ENCODE measurements at regions not wholly inside any gene's neighbourhood (a gene's known extent, or its start where the extent isn't known, plus 50 kb on each side); places are given as distances from the start of the nearest gene placed in this dataset.
"Not testable (repeated sequence)": the region's sequence is repeated elsewhere in the genome, so short reads cannot be mapped to it uniquely, and the experiment has no call there.

- Mint-ChIP-seq H3K27me3 (ENCODE audit: low read depth) (no peaks in the 10 kb centered on the region), H3K36me3 (no peaks in the 10 kb centered on the region), H3K4me1 (no peaks in the 10 kb centered on the region), H3K27ac (no peak overlapping the region), H3K9me3 (peaks cover 6% of the 10 kb centered on the region), H3K4me3 (no peak overlapping the region)
- no peak for DNase-seq (ENCODE audit: low spot score in 2 of 2, unreplicated experiment in 2 of 2)
- no peak for TF ChIP-seq CTCF (IDR thresholded peaks at IDR 0.05; ENCODE audit: unreplicated experiment)
These were observed 512.4 kb upstream of the KLHL4 start for GRCh38 chrX:87005183-87005582.

GRCh38 chrX:87005885-87006284 lies 511.7 kb upstream of the KLHL4 start:
- DNase-seq (ENCODE audit: low spot score in 2 of 2, unreplicated experiment in 2 of 2) = no peak
- Mint-ChIP-seq H3K36me3 (no peaks in the 10 kb centered on the region), H3K4me1 (no peaks in the 10 kb centered on the region), H3K27me3 (ENCODE audit: low read depth) (no peaks in the 10 kb centered on the region), H3K4me3 (no peak overlapping the region), H3K9me3 (peaks cover 6% of the 10 kb centered on the region), H3K27ac (no peak overlapping the region)
- no peak for TF ChIP-seq CTCF (IDR thresholded peaks at IDR 0.05; ENCODE audit: unreplicated experiment)

GRCh38 chrX:87006561-87006960 lies 511.0 kb upstream of the KLHL4 start:
- Mint-ChIP-seq H3K4me3 (no peak overlapping the region), H3K9me3 (peaks cover 6% of the 10 kb centered on the region), H3K4me1 (no peaks in the 10 kb centered on the region), H3K27ac (no peak overlapping the region), H3K36me3 (no peaks in the 10 kb centered on the region), H3K27me3 (ENCODE audit: low read depth) (no peaks in the 10 kb centered on the region)
- TF ChIP-seq CTCF (IDR thresholded peaks at IDR 0.05; ENCODE audit: unreplicated experiment) = no peak
- no peak for DNase-seq (ENCODE audit: low spot score in 2 of 2, unreplicated experiment in 2 of 2)

GRCh38 chrX:87017210-87017609 lies 500.4 kb upstream of the KLHL4 start:
- Mint-ChIP-seq H3K4me3 (no peak overlapping the region), H3K4me1 (no peaks in the 10 kb centered on the region), H3K9me3 (peaks cover 8% of the 10 kb centered on the region), H3K27me3 (ENCODE audit: low read depth) (no peaks in the 10 kb centered on the region), H3K36me3 (no peaks in the 10 kb centered on the region), H3K27ac (no peak overlapping the region)
- no peak for DNase-seq (ENCODE audit: low spot score in 2 of 2, unreplicated experiment in 2 of 2)
- no peak for TF ChIP-seq CTCF (IDR thresholded peaks at IDR 0.05; ENCODE audit: unreplicated experiment)

GRCh38 chrX:87033115-87033514 lies 484.5 kb upstream of the KLHL4 start:
- H3K27ac Mint-ChIP-seq, H3K4me1 Mint-ChIP-seq: not testable (repeated sequence)

GRCh38 chrX:87045352-87045751 lies 472.2 kb upstream of the KLHL4 start:
- no peak overlapping the region for H3K4me3 Mint-ChIP-seq
- no peaks in the 10 kb centered on the region for H3K36me3 Mint-ChIP-seq
- H3K9me3 Mint-ChIP-seq = peaks cover 31% of the 10 kb centered on the region
- TF ChIP-seq CTCF (IDR thresholded peaks at IDR 0.05; ENCODE audit: unreplicated experiment) = no peak
- H3K27me3 Mint-ChIP-seq (ENCODE audit: low read depth) = no peaks in the 10 kb centered on the region
- DNase-seq (ENCODE audit: low spot score in 2 of 2, unreplicated experiment in 2 of 2) = no peak
- no peak overlapping the region for H3K27ac Mint-ChIP-seq
- no peaks in the 10 kb centered on the region for H3K4me1 Mint-ChIP-seq

More at GRCh38 chrX:87033115-87033514, 484.5 kb upstream of the KLHL4 start:
- not testable (repeated sequence) for H3K4me3 Mint-ChIP-seq; H3K36me3 Mint-ChIP-seq; DNase-seq (ENCODE audit: low spot score in 2 of 2, unreplicated experiment in 2 of 2); H3K27me3 Mint-ChIP-seq (ENCODE audit: low read depth)
- H3K9me3 Mint-ChIP-seq = peaks cover 28% of the 10 kb centered on the region
